HG03025 (cell line): ENCODE measurements at regions not wholly inside any gene's neighbourhood (a gene's known extent, or its start where the extent isn't known, plus 50 kb on each side); places are given as distances from the start of the nearest gene placed in this dataset.

Experiments
- ATAC-seq: cut with Tn5 transposase; IDR thresholded peaks from one replicate; pipeline ENCODE4 v1.9.1; 2021; ENCODE audit warnings: mild to moderate bottlenecking, moderate library complexity; ENCODE audit not compliant: unreplicated experiment, low FRiP score

DNA sequence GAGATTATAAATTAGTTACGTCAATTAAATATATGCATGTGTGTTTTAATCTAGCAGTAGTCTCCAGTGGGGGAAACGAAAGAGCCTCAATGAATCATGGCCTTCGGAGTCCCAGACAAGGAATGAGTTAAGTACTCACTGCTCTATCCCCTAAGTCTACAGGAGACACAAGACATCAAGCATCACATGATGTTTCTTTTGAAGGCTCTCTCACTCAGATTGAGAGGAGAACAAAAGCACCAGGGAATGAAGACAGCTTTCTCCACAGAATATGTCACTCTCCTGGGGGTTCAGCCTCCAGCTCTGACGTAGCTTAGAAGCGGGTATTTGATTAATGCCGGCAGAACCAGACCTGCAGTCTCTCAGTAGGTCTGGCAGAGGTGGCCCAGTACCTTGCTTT is 381.4 kb downstream of the ACTL7B start:
- ATAC-seq = no peak

DNA sequence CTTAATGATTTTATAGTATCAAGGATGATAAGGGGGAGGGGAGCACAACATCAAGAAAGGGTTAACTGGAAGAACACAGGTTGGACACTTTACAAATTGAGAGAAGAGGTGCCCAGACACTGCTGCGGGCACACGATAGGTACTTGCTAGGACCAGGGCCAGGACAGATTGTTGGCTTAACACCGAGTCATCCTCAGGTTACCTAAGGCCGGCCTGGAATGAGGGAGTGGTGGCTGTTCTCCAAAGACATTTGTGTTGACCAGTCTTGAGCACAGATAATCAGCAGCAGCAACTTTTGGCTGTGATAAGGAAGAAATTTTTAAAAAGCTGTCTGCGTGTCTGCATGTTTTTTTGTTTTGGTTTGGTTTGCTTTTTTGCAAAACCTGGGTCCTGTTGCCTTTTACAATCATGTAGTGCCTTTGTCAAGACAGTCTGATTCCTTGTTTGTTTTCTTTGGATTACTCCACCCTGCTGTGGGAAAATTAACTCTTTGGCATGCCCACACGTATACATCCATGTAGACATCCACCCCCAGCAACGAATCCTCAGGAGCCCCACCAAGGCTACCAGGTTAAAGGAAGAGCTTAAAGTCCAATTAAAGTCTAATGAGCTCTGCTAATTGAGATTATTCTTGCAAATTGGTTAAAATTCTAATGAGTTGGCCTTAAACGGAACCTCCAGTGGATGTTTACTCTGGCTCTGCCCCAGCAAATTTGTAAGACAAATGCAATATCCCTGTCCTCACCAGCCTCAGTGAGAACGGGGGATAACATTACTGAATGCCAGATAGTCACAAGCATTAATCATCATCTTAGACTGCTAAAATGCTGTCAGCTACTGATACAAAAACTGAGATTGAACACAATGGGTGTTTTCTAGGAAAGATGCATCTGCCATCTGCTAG is 382.3 kb downstream of the ACTL7B start:
- ATAC-seq = no peak

DNA sequence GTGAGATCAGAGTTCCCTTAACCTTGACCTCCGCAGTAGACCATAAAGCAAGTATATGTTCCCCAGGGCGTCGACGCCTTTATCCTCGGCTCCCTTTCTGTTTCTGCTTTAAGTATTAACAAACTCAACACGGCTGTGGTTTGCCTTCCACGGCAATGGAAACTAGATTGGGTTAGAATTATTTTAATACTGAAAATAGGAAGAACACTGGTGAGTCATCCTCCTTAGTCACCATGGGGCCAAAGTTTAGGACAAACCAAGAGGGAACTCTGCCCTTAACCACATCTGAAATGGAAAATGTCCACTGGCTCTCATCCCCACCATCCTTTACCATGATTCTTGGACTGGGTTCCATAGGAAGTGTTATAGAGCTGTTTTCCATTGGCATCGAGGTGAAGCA is 386.1 kb downstream of the ACTL7B start:
- no peak for ATAC-seq

DNA sequence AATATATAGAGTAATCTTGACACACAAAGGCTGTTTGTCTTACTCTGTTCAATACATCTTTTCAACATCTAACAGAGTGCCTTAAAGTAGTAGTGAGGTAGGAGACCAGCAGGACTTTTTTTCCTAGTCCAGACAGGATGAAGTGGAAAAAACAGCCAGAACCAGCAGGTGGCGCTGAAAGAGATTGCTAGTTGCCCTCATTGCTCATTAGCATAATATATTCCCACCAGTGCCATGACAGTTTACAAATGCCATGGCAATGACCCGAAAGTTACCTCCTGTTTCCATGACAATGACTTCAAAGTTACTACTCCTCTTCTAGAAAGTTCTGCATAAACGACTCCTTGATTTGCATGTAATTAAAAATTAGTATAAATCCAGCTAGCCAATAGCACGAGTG is 387.4 kb downstream of the ACTL7B start:
- ATAC-seq = no peak

- no peak for ATAC-seq
Observed at GRCh38 chr9:108467653-108468324, 388.0 kb downstream of the ACTL7B start.

DNA sequence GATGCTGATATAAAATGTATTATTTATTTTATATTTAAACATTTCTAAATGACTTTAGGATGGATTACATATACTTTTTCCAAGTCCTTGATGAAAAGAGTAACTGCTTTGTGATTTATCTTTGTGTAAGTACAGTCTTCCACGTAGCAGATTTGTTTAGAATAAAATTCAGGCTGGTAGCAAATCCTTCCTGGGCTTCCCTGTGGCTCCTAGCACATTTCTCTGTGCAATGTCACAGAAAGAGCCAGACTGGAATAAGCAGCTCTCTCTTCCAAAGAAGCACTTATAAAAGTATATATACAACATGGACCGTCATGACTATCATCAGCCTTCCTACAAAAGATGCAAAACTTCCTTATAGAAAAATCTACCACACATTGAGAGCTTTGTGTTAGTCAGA is 388.6 kb downstream of the ACTL7B start:
- no peak for ATAC-seq

GRCh38 chr9:108466304-108466703 is 389.5 kb downstream of the ACTL7B start:
- no peak for ATAC-seq

DNA sequence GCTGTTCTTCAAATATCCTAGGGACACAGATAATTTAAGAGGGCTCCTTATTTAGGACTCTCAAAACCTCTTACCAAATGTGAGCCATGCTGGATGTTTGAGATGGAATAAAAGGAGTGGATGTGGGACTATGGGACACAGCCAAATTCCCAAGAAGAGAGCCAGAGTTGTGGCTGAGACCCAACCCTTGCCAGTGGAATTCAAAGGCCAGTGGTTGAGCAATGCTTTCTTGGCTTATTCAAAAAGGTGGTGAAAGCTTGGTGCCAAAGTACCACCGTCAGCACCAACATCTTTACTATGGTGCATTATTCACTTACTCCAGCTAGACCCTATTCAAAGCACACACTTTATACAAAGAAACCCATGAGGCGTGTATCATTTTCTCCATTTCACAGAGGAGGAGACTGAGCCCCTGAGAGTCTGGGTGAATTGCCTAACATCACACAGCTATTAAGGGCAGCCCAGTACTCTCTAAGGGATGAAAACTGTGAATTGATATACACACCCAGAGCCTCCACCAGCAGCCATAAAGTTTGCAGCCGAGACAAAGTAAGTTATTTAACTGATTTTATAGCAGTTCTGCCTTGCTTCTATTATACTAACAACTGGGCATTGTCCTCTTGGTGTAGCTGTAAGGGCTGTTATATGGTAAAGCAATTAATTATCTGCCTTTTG is 391.7 kb downstream of the ACTL7B start:
- no peak for ATAC-seq

- no peak for ATAC-seq
Observed at GRCh38 chr9:108456903-108457302, 398.9 kb downstream of the ACTL7B start.

- no peak for ATAC-seq
Observed at GRCh38 chr9:108445431-108446071, 410.2 kb downstream of the ACTL7B start.

- no peak for ATAC-seq
Observed at GRCh38 chr9:108444400-108445358, 411.1 kb downstream of the ACTL7B start.

- ATAC-seq = no peak
Observed at GRCh38 chr9:108443741-108444140, 412.0 kb downstream of the ACTL7B start.

GRCh38 chr9:108443019-108443633 is 412.7 kb downstream of the ACTL7B start:
- ATAC-seq = no peak

DNA sequence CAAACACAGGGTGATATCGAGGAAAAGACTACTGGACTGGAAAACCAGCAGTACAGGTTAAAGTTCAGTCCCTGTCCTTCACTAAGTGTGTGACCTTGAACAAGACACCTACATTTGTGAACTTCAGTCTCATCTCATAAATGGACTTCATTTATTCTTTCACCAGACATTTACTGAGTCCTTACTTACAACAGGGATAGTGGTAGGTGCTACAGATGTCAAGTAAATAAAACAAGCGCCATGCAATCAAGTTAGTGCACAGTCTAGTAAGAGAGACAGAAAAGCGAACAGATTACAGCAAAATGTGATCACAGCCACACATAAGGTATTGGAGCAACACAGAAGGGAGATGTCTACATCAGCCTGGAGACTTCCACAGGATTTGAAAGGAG is 413.2 kb downstream of the ACTL7B start:
- ATAC-seq = no peak

- no peak for ATAC-seq
Observed at GRCh38 chr9:108441726-108442125, 414.1 kb downstream of the ACTL7B start.

DNA sequence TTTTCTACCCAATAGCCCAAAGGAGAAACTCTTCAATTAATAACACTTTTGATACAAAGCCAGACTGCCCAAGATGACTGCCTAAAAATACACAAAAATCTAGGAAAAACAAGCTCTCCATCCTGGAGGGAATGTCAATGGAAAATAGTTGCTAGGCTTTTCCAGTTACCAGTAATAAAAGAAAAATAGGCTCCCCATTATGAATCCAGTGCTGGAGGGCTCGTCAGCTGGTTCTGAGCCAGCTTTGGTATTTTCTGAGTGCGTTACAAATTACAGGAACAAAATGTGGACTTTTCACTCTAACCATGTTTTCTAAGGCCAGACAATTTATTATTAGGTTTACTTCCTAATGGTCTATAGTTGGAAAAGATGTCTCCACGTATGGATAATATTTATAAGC is 414.5 kb downstream of the ACTL7B start:
- ATAC-seq = no peak

DNA sequence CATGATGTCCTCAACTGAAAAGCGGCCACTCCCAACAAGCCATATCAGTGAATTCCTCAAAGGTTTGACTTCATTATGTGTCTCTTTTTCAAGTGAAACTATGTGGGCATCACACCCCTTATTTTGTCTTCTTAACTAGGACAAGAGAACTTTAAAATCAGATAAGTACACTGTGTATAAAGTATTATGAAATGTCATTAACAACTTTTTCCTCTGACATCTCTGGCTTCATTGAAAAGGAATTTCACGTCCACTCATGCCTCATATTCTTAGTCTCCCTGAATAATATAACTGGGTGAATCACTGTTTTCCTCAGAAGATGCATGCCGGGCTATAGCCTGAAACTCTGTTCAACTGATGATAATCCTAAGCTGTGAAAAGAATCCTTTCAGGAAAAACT is 415.8 kb downstream of the ACTL7B start:
- no peak for ATAC-seq

DNA sequence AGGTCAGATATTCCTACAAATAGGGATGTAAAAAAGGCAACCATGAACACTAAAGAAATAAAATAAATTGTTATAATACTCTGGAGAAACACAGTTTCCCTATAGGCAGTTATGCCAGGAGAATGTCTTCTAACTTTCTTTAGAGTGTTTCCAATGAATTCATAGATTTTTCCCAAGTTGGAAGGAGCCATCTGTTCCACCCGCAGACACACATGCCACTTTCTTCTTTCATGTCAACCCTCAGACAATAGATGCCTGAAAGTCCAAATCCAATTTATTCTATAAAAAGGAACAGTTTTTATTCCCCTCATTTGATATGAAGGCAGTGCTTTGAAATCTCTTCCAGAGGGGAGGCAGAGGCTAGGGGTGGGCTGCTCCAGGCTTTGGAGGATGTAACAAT is 418.1 kb downstream of the ACTL7B start:
- no peak for ATAC-seq

DNA sequence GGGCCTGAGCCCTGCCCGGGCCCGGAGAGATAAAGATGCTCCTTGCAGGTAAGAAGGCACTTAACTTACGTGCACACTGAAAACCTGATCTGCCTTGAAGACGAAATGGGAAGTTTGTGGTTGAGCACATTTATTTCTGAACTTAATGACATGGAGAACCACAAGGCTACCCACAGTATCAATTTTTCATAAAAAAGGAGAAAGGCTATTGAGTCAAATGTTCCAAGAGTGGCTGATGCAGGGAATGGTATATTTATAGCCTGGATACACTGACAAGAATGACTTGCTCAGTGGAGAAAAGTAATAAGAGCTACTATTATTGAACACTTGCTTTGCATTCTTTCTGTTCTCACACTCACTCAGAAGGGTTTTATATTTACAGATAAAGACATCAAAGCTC is 419.3 kb downstream of the ACTL7B start:
- no peak for ATAC-seq
